ENCODE measurements at regions not wholly inside any gene's neighbourhood (a gene's known extent, or its start where the extent isn't known, plus 50 kb on each side); places are given as distances from the start of the nearest gene placed in this dataset.

DNA sequence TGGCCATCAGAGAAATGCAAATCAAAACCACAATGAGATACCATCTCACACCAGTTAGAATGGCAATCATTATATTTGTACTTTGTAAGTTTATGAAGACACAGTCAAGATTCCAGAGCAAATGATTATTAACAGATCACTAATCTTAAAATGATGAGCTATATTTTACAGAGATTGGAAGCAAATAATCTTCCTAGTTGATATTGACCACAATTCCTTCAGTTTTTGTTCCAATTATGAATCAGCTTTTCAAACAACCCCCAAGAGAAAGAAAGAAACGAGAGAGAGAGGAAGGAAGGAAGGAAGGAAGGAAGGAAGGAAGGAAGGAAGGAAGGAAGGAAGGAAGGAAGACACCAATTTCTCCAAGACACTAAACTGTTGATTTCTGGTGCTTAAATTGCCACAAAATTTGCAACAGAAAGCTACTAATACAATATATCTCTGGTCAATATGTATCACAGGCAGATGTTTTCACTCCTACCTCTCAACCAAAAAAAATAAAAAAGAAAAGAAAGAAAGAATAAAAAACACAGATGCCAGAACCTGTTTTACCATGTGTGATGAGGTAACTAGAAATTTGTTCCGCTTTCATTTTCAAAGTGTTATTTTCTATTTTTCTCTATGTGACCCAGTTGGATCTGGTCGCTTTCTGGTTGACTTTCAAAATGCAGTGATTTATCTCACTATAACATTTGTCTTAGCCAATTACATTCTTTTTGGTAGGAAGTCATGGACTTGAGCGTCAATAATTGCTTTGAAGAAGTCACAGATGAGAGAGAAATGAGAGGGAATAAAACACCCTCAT lies 1609.6 kb downstream of the SI start:
- TF ChIP-seq CTCF (IDR thresholded peaks at IDR 0.05) (no peak), POLR2A (IDR thresholded peaks at IDR 0.05) (no peak)
